ENCODE measurements at regions not wholly inside any gene's neighbourhood (a gene's known extent, or its start where the extent isn't known, plus 50 kb on each side); places are given as distances from the start of the nearest gene placed in this dataset.
A peak's percentile ranks its signal among the peaks of the same experiment; 100 is the strongest.

DNA sequence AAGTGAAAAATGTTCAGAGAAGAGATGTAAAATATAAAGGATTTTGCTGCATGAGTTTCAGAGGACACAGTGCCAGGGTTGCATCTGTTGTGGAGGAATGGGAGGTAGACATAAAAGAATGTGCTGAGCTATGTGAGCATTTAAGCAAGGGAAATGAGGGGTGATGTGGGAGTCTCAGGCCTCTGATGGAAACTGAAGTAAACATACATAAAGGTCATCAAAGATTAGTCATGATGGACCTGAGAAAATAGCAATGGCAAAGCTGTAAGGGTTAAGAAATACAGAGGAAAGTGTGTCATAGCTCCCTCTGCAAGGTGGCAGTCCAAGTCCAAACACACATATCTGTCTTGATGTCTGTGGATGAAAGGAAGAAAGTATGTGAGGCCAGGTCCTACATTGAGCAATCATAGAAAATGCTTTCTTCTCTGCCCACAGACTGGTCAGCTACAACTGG lies 306.6 kb upstream of the ECI2 start:
- intact Hi-C loops (cut with DNase I): no loop called here
- H3K27ac ChIP-seq (replicated peaks in 1 of 4): no peak overlapping the region
- TF ChIP-seq POLR2AphosphoS5 (IDR thresholded peaks at IDR 0.05) (no peak), POLR2A (IDR thresholded peaks at IDR 0.05; ENCODE audit: low read depth) (no peak), EP300 (IDR thresholded peaks at IDR 0.05) (no peak)
- TF ChIP-seq, protein P1, sequence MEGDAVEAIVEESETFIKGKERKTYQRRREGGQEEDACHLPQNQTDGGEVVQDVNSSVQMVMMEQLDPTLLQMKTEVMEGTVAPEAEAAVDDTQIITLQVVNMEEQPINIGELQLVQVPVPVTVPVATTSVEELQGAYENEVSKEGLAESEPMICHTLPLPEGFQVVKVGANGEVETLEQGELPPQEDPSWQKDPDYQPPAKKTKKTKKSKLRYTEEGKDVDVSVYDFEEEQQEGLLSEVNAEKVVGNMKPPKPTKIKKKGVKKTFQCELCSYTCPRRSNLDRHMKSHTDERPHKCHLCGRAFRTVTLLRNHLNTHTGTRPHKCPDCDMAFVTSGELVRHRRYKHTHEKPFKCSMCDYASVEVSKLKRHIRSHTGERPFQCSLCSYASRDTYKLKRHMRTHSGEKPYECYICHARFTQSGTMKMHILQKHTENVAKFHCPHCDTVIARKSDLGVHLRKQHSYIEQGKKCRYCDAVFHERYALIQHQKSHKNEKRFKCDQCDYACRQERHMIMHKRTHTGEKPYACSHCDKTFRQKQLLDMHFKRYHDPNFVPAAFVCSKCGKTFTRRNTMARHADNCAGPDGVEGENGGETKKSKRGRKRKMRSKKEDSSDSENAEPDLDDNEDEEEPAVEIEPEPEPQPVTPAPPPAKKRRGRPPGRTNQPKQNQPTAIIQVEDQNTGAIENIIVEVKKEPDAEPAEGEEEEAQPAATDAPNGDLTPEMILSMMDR (IDR thresholded peaks at IDR 0.05): no peak
- H3K36me3 ChIP-seq: no peaks in the 10 kb centered on the region
- H3K27me3 ChIP-seq: no peaks in the 10 kb centered on the region
- peaks cover 0 to 8% (median 0%) of the 10 kb centered on the region in 4 donors for H3K9me3 ChIP-seq
- H3K4me1 ChIP-seq: peaks cover 0 to 2% (median 0%) of the 10 kb centered on the region in 4 donors
- H3K4me3 ChIP-seq: no peak overlapping the region
- DNase-seq (ENCODE audit: extremely low spot score): peak; percentile 72

GRCh38 chr6:4439159-4439558 lies 303.8 kb upstream of the ECI2 start:
- TF ChIP-seq, protein P1 (IDR thresholded peaks at IDR 0.05): no peak
- TF ChIP-seq POLR2A (IDR thresholded peaks at IDR 0.05; ENCODE audit: low read depth) (no peak), EP300 (IDR thresholded peaks at IDR 0.05) (no peak), POLR2AphosphoS5 (IDR thresholded peaks at IDR 0.05) (no peak)
- 47% methylated on average over 2 of the region's 2 CpGs for whole genome bisulfite sequencing
- H3K4me1 ChIP-seq: no peaks in the 10 kb centered on the region
- peaks cover 0 to 8% (median 0%) of the 10 kb centered on the region in 4 donors for H3K9me3 ChIP-seq
- intact Hi-C loops (cut with DNase I): no loop called here
- H3K27me3 ChIP-seq: no peaks in the 10 kb centered on the region
- H3K27ac ChIP-seq (replicated peaks in 1 of 4): no peak overlapping the region
- no peak for DNase-seq (ENCODE audit: extremely low spot score)
- no peaks in the 10 kb centered on the region for H3K36me3 ChIP-seq
- H3K4me3 ChIP-seq: no peak overlapping the region

DNA sequence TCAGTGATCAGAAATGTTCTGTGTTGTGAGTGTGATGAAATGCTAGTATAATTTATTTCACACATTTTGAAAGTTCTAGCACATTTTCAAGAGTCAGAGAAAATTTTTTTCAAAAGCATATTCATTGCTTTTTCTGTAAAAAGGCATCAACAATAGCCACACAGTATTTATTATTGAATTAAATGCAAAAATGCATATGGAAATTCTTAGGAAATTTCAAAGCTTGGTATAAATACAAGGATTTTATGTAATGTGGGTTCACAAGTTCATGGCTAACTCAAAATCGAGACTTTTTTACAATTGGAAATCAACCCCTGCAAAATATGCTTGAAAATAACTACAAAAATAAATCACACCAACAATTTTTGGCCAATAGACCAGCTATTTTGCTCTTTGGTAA lies 302.0 kb upstream of the ECI2 start:
- no peaks in the 10 kb centered on the region for H3K36me3 ChIP-seq
- no peak overlapping the region for H3K4me3 ChIP-seq
- no peaks in the 10 kb centered on the region for H3K4me1 ChIP-seq
- no peak overlapping the region for H3K27ac ChIP-seq (replicated peaks in 1 of 4)
- intact Hi-C loops (cut with DNase I): no loop called here
- no peaks in the 10 kb centered on the region for H3K27me3 ChIP-seq
- no peak for DNase-seq (ENCODE audit: extremely low spot score)
- TF ChIP-seq, protein P1 (IDR thresholded peaks at IDR 0.05): no peak
- no peak for TF ChIP-seq POLR2AphosphoS5 (IDR thresholded peaks at IDR 0.05)
- 78% methylated on average over 1 of the region's 1 CpG for WGBS
- H3K9me3 ChIP-seq: peaks cover 0 to 8% (median 0%) of the 10 kb centered on the region in 4 donors

DNA sequence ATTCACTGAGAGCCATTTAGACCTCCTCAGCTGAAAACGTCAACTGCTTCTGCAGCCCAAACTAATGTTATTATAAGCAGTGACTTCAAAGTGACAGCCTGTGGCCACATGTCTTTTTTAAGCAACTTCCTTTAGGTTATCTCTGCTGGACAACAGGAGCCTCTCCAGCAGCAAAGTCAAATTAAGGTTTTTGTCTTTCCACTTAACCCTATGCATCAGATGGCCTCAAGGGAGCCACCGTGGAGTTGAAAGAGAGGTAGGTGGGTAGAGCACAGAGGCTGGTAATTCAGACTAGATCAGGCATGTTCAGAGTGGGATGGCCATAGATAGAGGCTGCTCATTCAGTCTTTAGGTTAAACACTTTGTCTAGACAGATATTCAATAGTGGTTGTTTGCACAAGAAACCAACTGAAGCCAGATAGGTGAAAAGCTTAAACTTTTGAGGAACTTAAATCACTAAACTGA lies 300.6 kb upstream of the ECI2 start:
- Histone ChIP-seq H3K9me3 (peaks cover 0 to 8% (median 0%) of the 10 kb centered on the region in 4 donors), H3K4me1 (no peaks in the 10 kb centered on the region), H3K4me3 (no peak overlapping the region), H3K36me3 (no peaks in the 10 kb centered on the region), H3K27ac (replicated peaks in 1 of 4) (no peak overlapping the region), H3K27me3 (no peaks in the 10 kb centered on the region)
- 52% methylated on average over 2 of the region's 2 CpGs for WGBS
- TF ChIP-seq, protein P1 (IDR thresholded peaks at IDR 0.05): no peak
- TF ChIP-seq POLR2AphosphoS5 (IDR thresholded peaks at IDR 0.05) (no peak), EP300 (IDR thresholded peaks at IDR 0.05) (no peak), POLR2A (IDR thresholded peaks at IDR 0.05; ENCODE audit: low read depth) (no peak)
- DNase-seq (ENCODE audit: extremely low spot score): peak; percentile 57
- intact Hi-C loops (cut with DNase I): no loop called here

DNA sequence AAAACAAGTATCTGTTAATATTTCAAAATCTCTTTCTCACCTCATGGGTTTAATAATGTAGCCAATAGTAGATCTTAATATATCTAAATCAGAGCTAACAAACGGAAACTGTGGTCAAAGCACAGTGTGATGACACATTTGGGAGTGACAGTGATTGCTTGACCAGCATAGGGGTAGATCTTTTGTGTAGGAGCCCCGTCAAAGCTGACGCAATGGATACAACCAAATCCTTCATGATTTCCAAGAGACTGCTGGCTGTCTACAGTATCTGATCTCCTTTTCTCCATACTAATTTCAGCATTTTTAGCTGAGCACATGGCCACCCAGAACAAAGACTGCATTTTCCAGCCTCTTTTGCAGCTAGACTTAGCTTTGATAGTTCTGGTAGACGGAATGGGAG lies 299.3 kb upstream of the ECI2 start:
- Histone ChIP-seq H3K4me1 (no peaks in the 10 kb centered on the region), H3K36me3 (no peaks in the 10 kb centered on the region), H3K27me3 (no peaks in the 10 kb centered on the region), H3K9me3 (peaks cover 0 to 13% (median 2%) of the 10 kb centered on the region in 4 donors), H3K4me3 (no peak overlapping the region), H3K27ac (replicated peaks in 1 of 4) (no peak overlapping the region)
- peak; percentile 53 for DNase-seq (ENCODE audit: extremely low spot score)
- WGBS: 84% methylated on average over 4 of the region's 4 CpGs
- TF ChIP-seq POLR2A (IDR thresholded peaks at IDR 0.05; ENCODE audit: low read depth): no peak
- TF ChIP-seq, protein P1 (IDR thresholded peaks at IDR 0.05): no peak
- no peak for TF ChIP-seq POLR2AphosphoS5 (IDR thresholded peaks at IDR 0.05)
- TF ChIP-seq EP300 (IDR thresholded peaks at IDR 0.05): no peak
- intact Hi-C loops (cut with DNase I): no loop called here
